HepG2 (cell line): ENCODE measurements at regions not wholly inside any gene's neighbourhood (a gene's known extent, or its start where the extent isn't known, plus 50 kb on each side); places are given as distances from the start of the nearest gene placed in this dataset.
A peak's percentile ranks its signal among the peaks of the same experiment; 100 is the strongest.

Experiments
- ATF7-NPFF ChIP-seq: sonication (generic); formaldehyde crosslinking; IDR thresholded peaks from 2 replicates; pipeline ENCODE4 v1.8.1; 2023; ENCODE audit warnings: mild to moderate bottlenecking, low read depth, missing genetic modification reagents, moderate library complexity
- CTCF ChIP-seq: sonication (generic); formaldehyde crosslinking; IDR thresholded peaks from 2 replicates; pipeline ENCODE4 v1.5.0; 2020; ENCODE audit warnings: mild to moderate bottlenecking, missing genetic modification reagents, moderate library complexity
- ETV6 ChIP-seq: sonication (generic); formaldehyde crosslinking; conservative IDR thresholded peaks from 2 replicates; pipeline ENCODE4 v1.4.0; 2020; ENCODE audit warnings: missing genetic modification reagents
- HOMEZ ChIP-seq: IDR thresholded peaks from 2 replicates; pipeline ENCODE4 v1.6.1; 2016; ENCODE audit warnings: low read depth
- NCOA2 ChIP-seq: sonication (generic); formaldehyde crosslinking; IDR thresholded peaks from 2 replicates; pipeline ENCODE4 v1.8.0; 2022; ENCODE audit warnings: inconsistent platforms
- SPEN ChIP-seq: sonication (generic); formaldehyde crosslinking; IDR thresholded peaks from 2 replicates; pipeline ENCODE4 v1.5.1; 2020; ENCODE audit warnings: low read depth, mild to moderate bottlenecking, missing genetic modification reagents
- ZBTB21 ChIP-seq: sonication (generic); formaldehyde crosslinking; IDR thresholded peaks from 2 replicates; pipeline ENCODE4 v1.4.0; 2020; ENCODE audit warnings: missing genetic modification reagents
- ZFY ChIP-seq: sonication (generic); formaldehyde crosslinking; IDR thresholded peaks from 2 replicates; pipeline ENCODE4 v1.4.0; 2020; ENCODE audit warnings: missing genetic modification reagents
- ZNF232 ChIP-seq: sonication (generic); formaldehyde crosslinking; IDR thresholded peaks from 2 replicates; pipeline ENCODE4 v1.4.0; 2020; ENCODE audit warnings: missing genetic modification reagents, borderline replicate concordance
- ZSCAN21 ChIP-seq: sonication (generic); formaldehyde crosslinking; IDR thresholded peaks from 2 replicates; pipeline ENCODE4 v1.8.0; 2022; ENCODE audit warnings: mild to moderate bottlenecking, missing genetic modification reagents, moderate library complexity, borderline replicate concordance
- TF ChIP-seq, protein P1 (sequence below): sonication (generic); formaldehyde crosslinking; IDR thresholded peaks from 2 replicates; pipeline ENCODE4; 2020; ENCODE audit warnings: missing genetic modification reagents, mild to moderate bottlenecking, borderline replicate concordance
- TF ChIP-seq, protein P2 (sequence below): conservative IDR thresholded peaks from 2 replicates; pipeline ENCODE4 v1.6.1; 2018; ENCODE audit warnings: missing genetic modification reagents
- TF ChIP-seq, protein P3 (sequence below): IDR thresholded peaks from 2 replicates; pipeline ENCODE4 v1.6.1; 2016; ENCODE audit warnings: low read depth, control low read depth

- TF ChIP-seq, protein P1, sequence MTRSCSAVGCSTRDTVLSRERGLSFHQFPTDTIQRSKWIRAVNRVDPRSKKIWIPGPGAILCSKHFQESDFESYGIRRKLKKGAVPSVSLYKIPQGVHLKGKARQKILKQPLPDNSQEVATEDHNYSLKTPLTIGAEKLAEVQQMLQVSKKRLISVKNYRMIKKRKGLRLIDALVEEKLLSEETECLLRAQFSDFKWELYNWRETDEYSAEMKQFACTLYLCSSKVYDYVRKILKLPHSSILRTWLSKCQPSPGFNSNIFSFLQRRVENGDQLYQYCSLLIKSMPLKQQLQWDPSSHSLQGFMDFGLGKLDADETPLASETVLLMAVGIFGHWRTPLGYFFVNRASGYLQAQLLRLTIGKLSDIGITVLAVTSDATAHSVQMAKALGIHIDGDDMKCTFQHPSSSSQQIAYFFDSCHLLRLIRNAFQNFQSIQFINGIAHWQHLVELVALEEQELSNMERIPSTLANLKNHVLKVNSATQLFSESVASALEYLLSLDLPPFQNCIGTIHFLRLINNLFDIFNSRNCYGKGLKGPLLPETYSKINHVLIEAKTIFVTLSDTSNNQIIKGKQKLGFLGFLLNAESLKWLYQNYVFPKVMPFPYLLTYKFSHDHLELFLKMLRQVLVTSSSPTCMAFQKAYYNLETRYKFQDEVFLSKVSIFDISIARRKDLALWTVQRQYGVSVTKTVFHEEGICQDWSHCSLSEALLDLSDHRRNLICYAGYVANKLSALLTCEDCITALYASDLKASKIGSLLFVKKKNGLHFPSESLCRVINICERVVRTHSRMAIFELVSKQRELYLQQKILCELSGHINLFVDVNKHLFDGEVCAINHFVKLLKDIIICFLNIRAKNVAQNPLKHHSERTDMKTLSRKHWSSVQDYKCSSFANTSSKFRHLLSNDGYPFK (CRISPR knock-in tag) = peak; percentile 78; the same call in 1 of the 2 replicates
- TF ChIP-seq ETV6 (CRISPR knock-in tag) = no peak; the same call in 1 of the 2 replicates
- TF ChIP-seq SPEN (CRISPR knock-in tag) = peak; percentile 74
- TF ChIP-seq CTCF = no peak
- TF ChIP-seq, protein P2, sequence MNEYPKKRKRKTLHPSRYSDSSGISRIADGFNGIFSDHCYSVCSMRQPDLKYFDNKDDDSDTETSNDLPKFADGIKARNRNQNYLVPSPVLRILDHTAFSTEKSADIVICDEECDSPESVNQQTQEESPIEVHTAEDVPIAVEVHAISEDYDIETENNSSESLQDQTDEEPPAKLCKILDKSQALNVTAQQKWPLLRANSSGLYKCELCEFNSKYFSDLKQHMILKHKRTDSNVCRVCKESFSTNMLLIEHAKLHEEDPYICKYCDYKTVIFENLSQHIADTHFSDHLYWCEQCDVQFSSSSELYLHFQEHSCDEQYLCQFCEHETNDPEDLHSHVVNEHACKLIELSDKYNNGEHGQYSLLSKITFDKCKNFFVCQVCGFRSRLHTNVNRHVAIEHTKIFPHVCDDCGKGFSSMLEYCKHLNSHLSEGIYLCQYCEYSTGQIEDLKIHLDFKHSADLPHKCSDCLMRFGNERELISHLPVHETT (CRISPR knock-in tag) = peak; percentile 82; the same call in 1 of the 2 replicates
- peak; percentile 89; the same call in 1 of the 2 replicates for TF ChIP-seq ZSCAN21 (CRISPR knock-in tag)
- peak; percentile 67 for TF ChIP-seq ZFY
- TF ChIP-seq NCOA2 (CRISPR knock-in tag) = peak; percentile 74; the same call in 1 of the 2 replicates
- TF ChIP-seq ZBTB21 = 0 out of 2 replicates have a peak, but pooled peaks have one; percentile 55
- TF ChIP-seq ZNF232 (CRISPR knock-in tag) = peak; percentile 98
- TF ChIP-seq HOMEZ (CRISPR knock-in tag) = 0 out of 2 replicates have a peak, but pooled peaks have one; percentile 52
- TF ChIP-seq ATF7-NPFF = peak; percentile 97
- TF ChIP-seq, protein P3, sequence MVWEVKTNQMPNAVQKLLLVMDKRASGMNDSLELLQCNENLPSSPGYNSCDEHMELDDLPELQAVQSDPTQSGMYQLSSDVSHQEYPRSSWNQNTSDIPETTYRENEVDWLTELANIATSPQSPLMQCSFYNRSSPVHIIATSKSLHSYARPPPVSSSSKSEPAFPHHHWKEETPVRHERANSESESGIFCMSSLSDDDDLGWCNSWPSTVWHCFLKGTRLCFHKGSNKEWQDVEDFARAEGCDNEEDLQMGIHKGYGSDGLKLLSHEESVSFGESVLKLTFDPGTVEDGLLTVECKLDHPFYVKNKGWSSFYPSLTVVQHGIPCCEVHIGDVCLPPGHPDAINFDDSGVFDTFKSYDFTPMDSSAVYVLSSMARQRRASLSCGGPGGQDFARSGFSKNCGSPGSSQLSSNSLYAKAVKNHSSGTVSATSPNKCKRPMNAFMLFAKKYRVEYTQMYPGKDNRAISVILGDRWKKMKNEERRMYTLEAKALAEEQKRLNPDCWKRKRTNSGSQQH (CRISPR knock-in tag) = no peak; the same call in 1 of the 2 replicates
These were observed 65.1 kb upstream of the HES1 start (continued) for GRCh38 chr3:194070634-194071409.
